ENCODE measurements at regions not wholly inside any gene's neighbourhood (a gene's known extent, or its start where the extent isn't known, plus 50 kb on each side); places are given as distances from the start of the nearest gene placed in this dataset.

- intact Hi-C loops (cut with DNase I) = no loop called here
- WGBS, 2 donors = 70% methylated on average over 4 of the region's 4 CpGs
- no peaks in the 10 kb centered on the region for H3K27me3 ChIP-seq
- H3K27ac ChIP-seq = no peak overlapping the region
- no peaks in the 10 kb centered on the region for H3K9me3 ChIP-seq
- H3K4me1 ChIP-seq = no peaks in the 10 kb centered on the region
- no peaks in the 10 kb centered on the region for H3K36me3 ChIP-seq (replicated peaks in 1 of 2; ENCODE audit: insufficient read depth in 1 of 2, low read depth in 2 of 2)
- no peak for TF ChIP-seq POLR2A (IDR thresholded peaks at IDR 0.05)
- no peak for TF ChIP-seq CTCF (IDR thresholded peaks at IDR 0.05)
- H3K4me3 ChIP-seq = no peak overlapping the region
- no peak for ATAC-seq
- no peak for DNase-seq
Measured at GRCh38 chr14:45709541-45709940, 456.5 kb upstream of the MIS18BP1 start.

- Histone ChIP-seq H3K27me3 (no peaks in the 10 kb centered on the region), H3K9me3 (no peaks in the 10 kb centered on the region), H3K27ac (no peak overlapping the region), H3K4me3 (no peak overlapping the region), H3K36me3 (replicated peaks in 1 of 2; ENCODE audit: insufficient read depth in 1 of 2, low read depth in 2 of 2) (no peaks in the 10 kb centered on the region), H3K4me1 (no peaks in the 10 kb centered on the region)
- ATAC-seq = no peak
- no peak for DNase-seq
- TF ChIP-seq CTCF (IDR thresholded peaks at IDR 0.05) (no peak), POLR2A (IDR thresholded peaks at IDR 0.05) (no peak)
- 19 to 20% methylated on average over 7 of the region's 7 CpGs for WGBS, 2 donors
- intact Hi-C loops (cut with DNase I) = no loop called here
Measured at GRCh38 chr14:45705940-45706534, 453.0 kb upstream of the MIS18BP1 start.

- DNase-seq = no peak
- Histone ChIP-seq H3K4me1 (no peaks in the 10 kb centered on the region), H3K4me3 (no peak overlapping the region), H3K36me3 (replicated peaks in 1 of 2; ENCODE audit: insufficient read depth in 1 of 2, low read depth in 2 of 2) (no peaks in the 10 kb centered on the region), H3K27me3 (no peaks in the 10 kb centered on the region), H3K27ac (no peak overlapping the region), H3K9me3 (no peaks in the 10 kb centered on the region)
- TF ChIP-seq CTCF (IDR thresholded peaks at IDR 0.05) (no peak), POLR2A (IDR thresholded peaks at IDR 0.05) (no peak)
- intact Hi-C loops (cut with DNase I) = no loop called here
- no peak for ATAC-seq
- WGBS, 2 donors = 39 to 53% methylated on average over 5 of the region's 5 CpGs
Measured at GRCh38 chr14:45699471-45699870, 446.5 kb upstream of the MIS18BP1 start.

- 28 to 40% methylated on average over 1 of the region's 1 CpG for WGBS, 2 donors
- H3K27ac ChIP-seq = no peak overlapping the region
- H3K36me3 ChIP-seq (replicated peaks in 1 of 2; ENCODE audit: insufficient read depth in 1 of 2, low read depth in 2 of 2) = no peaks in the 10 kb centered on the region
- H3K4me3 ChIP-seq = no peak overlapping the region
- no peaks in the 10 kb centered on the region for H3K9me3 ChIP-seq
- TF ChIP-seq CTCF (IDR thresholded peaks at IDR 0.05) = no peak
- no peak for TF ChIP-seq POLR2A (IDR thresholded peaks at IDR 0.05)
- intact Hi-C loops (cut with DNase I) = no loop called here
- no peaks in the 10 kb centered on the region for H3K4me1 ChIP-seq
- H3K27me3 ChIP-seq = no peaks in the 10 kb centered on the region
- ATAC-seq (peak; percentile 33), DNase-seq (peak; percentile 17 to 51 (median 30))
Measured at GRCh38 chr14:45698462-45699134, 445.6 kb upstream of the MIS18BP1 start.

- H3K4me3 ChIP-seq = no peak overlapping the region
- no peak overlapping the region for H3K27ac ChIP-seq
- no peaks in the 10 kb centered on the region for H3K4me1 ChIP-seq
- no peaks in the 10 kb centered on the region for H3K9me3 ChIP-seq
- ATAC-seq (no peak), DNase-seq (no peak)
- no peak for TF ChIP-seq POLR2A (IDR thresholded peaks at IDR 0.05)
- no peak for TF ChIP-seq CTCF (IDR thresholded peaks at IDR 0.05)
- intact Hi-C loops (cut with DNase I) = no loop called here
- no peaks in the 10 kb centered on the region for H3K36me3 ChIP-seq (replicated peaks in 1 of 2; ENCODE audit: insufficient read depth in 1 of 2, low read depth in 2 of 2)
- no peaks in the 10 kb centered on the region for H3K27me3 ChIP-seq
- WGBS, 2 donors = 34 to 49% methylated on average over 4 of the region's 4 CpGs
Measured at GRCh38 chr14:45686771-45687170, 433.8 kb upstream of the MIS18BP1 start.
